HL-60 (cell line): ENCODE measurements at regions not wholly inside any gene's neighbourhood (a gene's known extent, or its start where the extent isn't known, plus 50 kb on each side); places are given as distances from the start of the nearest gene placed in this dataset.

Experiments used
- DNase-seq, 2 experiments: peaks; one replicate each; pipeline ENCODE4 v3.0.0-alpha.2; 2010 to 2020; ENCODE audit warnings: low read depth in 1 of 2, low spot score in 1 of 2
- H3K27ac ChIP-seq: fragments of 250-450 bp; sonication (Bioruptor Pico); replicated peaks from 2 replicates; pipeline ENCODE4 v1.5.1; 2020; ENCODE audit warnings: mild to moderate bottlenecking, moderate library complexity
- H3K27me3 ChIP-seq: fragments of 250-450 bp; sonication (Bioruptor Pico); 2 replicates; pipeline ENCODE4 v1.5.1; 2021; ENCODE audit warnings: mild to moderate bottlenecking, moderate library complexity; ENCODE audit not compliant: insufficient read depth, poor library complexity, severe bottlenecking
- H3K4me3 ChIP-seq: replicated peaks from 2 replicates; pipeline ENCODE4 v1.5.1; 2011; ENCODE audit warnings: mild to moderate bottlenecking, control low read depth, low read length; ENCODE audit not compliant: insufficient read depth
- GABPA ChIP-seq: IDR thresholded peaks from 2 replicates; pipeline ENCODE4 v1.6.1; 2012; ENCODE audit warnings: low read depth
- POLR2AphosphoS5 ChIP-seq: IDR thresholded peaks from 2 replicates; pipeline ENCODE4 v1.6.1; 2012; ENCODE audit warnings: low read depth
- SPI1 ChIP-seq: IDR thresholded peaks from 2 replicates; pipeline ENCODE4 v1.6.1; 2012; ENCODE audit warnings: low read depth, mild to moderate bottlenecking, borderline replicate concordance
- TF ChIP-seq, protein P1 (sequence below): IDR thresholded peaks from 2 replicates; pipeline ENCODE4 v1.6.1; 2012; ENCODE audit warnings: low read depth; ENCODE audit not compliant: insufficient replicate concordance
- TF ChIP-seq, protein P2 (sequence below): IDR thresholded peaks from one replicate; pipeline ENCODE4 v1.5.1; 2011; ENCODE audit warnings: low read length, control low read depth, inconsistent platforms; ENCODE audit not compliant: insufficient read depth

DNA sequence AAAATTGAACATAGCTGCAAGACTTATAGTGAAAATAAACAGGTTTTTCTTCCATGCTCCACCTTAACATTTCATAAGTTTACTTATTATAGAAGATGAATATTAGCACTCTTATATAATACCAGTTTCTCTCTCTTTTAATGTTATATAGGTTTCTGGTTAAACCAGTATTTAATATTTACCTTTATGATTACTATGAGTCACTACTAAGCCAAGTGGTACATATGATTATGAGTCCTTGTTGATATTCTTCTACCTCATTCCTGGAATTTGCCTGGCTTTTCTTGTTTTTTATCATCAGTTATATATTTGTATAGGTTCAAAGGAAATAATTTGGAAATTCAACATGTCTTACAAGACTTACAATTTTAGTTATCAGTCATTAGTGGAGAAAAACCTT is 89.9 kb upstream of the MAOA start:
- no peaks in the 10 kb centered on the region for H3K27me3 ChIP-seq
- DNase-seq, result no peak
- TF ChIP-seq GABPA (no peak), POLR2AphosphoS5 (no peak), SPI1 (no peak)
- TF ChIP-seq, protein P1, sequence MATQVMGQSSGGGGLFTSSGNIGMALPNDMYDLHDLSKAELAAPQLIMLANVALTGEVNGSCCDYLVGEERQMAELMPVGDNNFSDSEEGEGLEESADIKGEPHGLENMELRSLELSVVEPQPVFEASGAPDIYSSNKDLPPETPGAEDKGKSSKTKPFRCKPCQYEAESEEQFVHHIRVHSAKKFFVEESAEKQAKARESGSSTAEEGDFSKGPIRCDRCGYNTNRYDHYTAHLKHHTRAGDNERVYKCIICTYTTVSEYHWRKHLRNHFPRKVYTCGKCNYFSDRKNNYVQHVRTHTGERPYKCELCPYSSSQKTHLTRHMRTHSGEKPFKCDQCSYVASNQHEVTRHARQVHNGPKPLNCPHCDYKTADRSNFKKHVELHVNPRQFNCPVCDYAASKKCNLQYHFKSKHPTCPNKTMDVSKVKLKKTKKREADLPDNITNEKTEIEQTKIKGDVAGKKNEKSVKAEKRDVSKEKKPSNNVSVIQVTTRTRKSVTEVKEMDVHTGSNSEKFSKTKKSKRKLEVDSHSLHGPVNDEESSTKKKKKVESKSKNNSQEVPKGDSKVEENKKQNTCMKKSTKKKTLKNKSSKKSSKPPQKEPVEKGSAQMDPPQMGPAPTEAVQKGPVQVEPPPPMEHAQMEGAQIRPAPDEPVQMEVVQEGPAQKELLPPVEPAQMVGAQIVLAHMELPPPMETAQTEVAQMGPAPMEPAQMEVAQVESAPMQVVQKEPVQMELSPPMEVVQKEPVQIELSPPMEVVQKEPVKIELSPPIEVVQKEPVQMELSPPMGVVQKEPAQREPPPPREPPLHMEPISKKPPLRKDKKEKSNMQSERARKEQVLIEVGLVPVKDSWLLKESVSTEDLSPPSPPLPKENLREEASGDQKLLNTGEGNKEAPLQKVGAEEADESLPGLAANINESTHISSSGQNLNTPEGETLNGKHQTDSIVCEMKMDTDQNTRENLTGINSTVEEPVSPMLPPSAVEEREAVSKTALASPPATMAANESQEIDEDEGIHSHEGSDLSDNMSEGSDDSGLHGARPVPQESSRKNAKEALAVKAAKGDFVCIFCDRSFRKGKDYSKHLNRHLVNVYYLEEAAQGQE, result no peak
- TF ChIP-seq, protein P2, sequence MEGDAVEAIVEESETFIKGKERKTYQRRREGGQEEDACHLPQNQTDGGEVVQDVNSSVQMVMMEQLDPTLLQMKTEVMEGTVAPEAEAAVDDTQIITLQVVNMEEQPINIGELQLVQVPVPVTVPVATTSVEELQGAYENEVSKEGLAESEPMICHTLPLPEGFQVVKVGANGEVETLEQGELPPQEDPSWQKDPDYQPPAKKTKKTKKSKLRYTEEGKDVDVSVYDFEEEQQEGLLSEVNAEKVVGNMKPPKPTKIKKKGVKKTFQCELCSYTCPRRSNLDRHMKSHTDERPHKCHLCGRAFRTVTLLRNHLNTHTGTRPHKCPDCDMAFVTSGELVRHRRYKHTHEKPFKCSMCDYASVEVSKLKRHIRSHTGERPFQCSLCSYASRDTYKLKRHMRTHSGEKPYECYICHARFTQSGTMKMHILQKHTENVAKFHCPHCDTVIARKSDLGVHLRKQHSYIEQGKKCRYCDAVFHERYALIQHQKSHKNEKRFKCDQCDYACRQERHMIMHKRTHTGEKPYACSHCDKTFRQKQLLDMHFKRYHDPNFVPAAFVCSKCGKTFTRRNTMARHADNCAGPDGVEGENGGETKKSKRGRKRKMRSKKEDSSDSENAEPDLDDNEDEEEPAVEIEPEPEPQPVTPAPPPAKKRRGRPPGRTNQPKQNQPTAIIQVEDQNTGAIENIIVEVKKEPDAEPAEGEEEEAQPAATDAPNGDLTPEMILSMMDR, result no peak
- H3K27ac ChIP-seq, result no peak overlapping the region
- no peak overlapping the region for H3K4me3 ChIP-seq

DNA sequence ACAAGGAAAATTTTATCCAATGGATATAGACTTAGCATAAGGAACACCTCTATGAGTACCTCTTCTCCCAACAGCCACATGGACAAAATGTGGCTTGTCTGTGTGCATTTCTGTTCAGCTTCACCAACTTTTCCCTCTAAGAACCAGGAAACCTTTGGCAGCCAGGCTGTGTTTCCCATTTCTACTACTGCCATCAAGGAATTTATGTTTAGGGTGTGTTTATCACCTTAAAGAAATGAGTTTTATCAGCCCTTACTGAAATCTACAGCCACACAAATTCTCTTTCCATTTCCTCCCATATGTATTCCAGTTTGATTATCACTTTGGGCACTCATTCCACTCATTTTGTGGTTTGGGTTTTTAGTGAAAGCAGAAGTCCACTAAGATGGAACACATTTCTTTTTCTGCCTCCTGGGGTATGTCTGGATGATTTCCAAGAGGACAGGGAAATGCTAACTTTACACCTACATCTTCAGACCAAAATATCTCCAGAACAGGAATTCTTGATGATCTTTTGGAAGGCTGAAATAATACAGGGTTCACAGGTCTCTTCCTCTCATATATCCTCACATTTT is 82.6 kb upstream of the MAOA start:
- no peak for DNase-seq
- Histone ChIP-seq H3K27ac (no peak overlapping the region), H3K4me3 (no peak overlapping the region), H3K27me3 (no peaks in the 10 kb centered on the region)
- TF ChIP-seq GABPA (no peak), POLR2AphosphoS5 (no peak), SPI1 (no peak)
- TF ChIP-seq, protein P1, result no peak
- TF ChIP-seq, protein P2, result no peak

DNA sequence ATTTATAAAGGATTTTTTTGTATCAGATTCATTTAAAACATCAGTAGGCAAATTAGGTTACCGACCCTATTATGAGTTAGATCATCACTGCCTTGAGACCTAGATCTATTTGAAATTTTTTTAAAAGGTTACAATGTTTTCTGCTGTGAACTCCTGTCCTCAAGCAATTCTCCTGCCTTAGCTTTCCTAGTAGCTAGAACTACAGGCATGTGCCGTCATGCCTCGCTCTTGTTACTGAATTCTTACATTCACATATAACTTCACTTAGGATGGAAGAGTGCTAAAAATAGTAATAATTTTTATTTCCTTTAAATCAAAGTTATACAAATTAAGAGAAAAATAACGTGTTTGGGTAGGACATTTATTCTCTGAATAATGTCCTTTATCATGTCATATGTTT is 75.5 kb upstream of the MAOA start:
- no peak for DNase-seq
- Histone ChIP-seq H3K4me3 (no peak overlapping the region), H3K27ac (no peak overlapping the region), H3K27me3 (no peaks in the 10 kb centered on the region)
- TF ChIP-seq, protein P1, result no peak
- TF ChIP-seq POLR2AphosphoS5, result no peak
- TF ChIP-seq, protein P2, result no peak
- no peak for TF ChIP-seq GABPA
- no peak for TF ChIP-seq SPI1
